DMS53 treated with DMSO at 0.1 percent for 48 hours (cell line): ENCODE measurements at regions not wholly inside any gene's neighbourhood (a gene's known extent, or its start where the extent isn't known, plus 50 kb on each side); places are given as distances from the start of the nearest gene placed in this dataset.
"Not testable (repeated sequence)": the region's sequence is repeated elsewhere in the genome, so short reads cannot be mapped to it uniquely, and the experiment has no call there.

ENCODE experiments used
- DNase-seq: peaks from one replicate; lab custom pipeline; 2025; ENCODE audit not compliant: unreplicated experiment; lab: John Stamatoyannopoulos, UW

DNA sequence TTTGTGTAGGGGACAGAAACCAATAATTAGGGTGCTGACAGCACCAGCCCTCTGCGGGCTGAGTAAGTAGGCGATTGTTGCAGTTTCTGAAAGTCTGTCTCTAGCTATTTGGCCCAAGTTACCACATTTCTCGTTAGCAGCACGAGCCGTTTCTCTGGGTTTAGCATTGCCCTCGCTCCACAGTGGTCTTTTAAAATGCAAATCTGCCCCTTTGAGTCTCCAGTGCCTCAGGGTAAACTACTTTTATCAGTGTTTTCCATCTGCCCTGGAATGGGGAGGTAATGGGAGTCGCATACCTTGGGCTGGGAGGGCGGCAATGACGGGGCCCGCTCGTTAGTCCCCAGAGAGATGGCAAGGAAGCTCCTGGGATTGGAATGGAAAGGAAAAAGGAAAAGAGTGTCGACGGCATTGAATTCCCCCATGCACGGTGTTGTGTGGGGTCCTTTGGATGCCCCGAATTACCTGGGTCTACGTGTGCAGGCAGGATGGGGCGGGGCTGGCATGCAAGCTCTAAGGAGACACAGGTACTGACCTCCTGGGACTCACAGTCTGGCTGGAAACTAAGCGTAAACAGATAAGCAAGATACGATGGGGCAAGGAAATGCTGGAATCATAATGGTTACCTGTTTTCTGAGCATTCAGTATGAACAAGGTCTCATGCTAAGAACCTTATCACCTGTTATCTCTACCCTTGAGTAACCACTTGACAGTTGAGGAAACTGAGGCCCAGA, 131.8 kb upstream of the MAP1LC3B2 start:
- no peak for DNase-seq

DNA sequence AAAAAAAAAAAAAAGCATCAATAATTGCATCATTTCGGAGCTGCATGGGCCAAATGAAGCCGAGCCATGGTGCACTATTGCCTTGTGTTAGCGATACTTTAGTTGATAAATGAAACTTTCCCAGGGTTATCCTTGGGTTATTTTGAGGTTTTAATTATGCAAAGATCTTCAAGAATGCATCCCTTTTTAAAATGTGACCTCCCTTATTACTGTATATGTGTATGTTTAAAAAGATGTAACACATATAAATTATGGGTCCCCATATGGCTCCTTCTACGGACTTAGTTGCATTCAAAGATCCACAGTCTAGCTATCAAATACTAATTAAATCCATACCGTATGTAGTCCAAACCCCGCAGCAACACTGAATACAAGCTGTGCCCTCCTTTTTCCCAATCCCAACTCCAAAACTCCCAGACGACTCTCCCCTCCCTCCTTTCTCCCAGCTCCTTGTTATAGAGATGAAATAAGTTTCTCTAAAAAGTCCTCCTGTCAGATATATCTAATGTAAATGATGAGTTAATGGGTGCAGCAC, 129.3 kb upstream of the MAP1LC3B2 start:
- DNase-seq = no peak

DNA sequence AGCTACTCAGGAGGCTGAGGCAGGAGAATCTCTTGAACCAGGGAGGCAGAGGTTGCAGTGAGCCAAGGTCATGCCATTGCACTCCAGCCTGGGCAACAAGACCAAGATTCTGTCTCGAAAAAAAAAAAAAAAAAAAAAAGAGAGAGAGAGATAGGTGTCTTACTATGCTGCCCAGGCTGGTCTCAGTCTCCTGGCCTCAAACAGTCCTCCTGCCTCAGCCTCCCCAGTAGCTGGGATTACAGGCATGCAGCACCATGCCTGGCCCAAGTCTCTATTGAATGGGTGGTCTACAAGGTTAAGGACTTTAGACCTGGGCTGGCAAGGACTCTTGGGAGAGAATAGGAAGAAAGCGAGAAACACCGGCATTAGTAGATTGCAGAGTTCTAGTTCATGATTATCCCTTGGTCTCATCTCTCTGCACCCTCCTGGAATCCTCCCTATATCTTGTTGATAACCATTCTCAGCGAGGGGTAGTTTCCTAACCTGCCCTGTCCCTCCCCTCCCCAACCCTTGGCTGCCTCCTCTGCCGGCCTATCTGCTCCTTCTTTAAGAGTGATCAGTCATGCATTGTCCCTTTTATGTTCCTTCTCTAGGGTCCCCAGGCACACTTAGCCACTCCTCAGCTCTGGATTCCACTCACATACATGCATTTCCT, 128.1 kb upstream of the MAP1LC3B2 start:
- DNase-seq = no peak

DNA sequence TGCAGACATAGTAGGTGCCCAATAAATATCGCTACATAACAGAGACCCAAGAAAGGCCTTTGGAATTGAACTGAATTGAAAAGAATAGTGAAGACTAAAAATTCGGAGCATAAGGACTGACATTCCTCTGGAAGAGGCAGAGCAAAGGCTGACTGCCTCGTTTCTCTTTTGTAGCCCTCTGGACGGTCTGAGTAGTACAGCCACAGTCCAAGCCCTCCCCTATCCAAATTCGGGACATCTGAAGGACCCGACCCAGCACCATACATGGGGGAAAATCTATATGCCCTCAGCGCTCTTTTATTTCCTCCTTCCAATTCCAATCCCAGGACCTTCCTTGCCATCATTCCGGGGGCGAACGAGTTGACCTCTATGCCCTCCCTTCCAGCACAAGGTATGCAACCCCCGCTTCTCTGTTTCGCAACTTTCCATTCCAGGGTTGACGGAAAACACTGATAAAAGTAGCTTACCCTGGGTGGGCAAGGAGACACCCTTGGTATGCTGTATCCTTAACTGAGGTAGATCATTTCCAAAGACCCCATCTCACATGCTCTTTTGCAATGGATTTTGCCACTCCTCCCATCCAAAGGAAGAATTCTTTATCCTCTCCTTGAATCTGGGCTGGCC, 127.4 kb upstream of the MAP1LC3B2 start:
- no peak for DNase-seq

GRCh38 chr12:116432314-116432750, 126.8 kb upstream of the MAP1LC3B2 start:
- DNase-seq = no peak

DNA sequence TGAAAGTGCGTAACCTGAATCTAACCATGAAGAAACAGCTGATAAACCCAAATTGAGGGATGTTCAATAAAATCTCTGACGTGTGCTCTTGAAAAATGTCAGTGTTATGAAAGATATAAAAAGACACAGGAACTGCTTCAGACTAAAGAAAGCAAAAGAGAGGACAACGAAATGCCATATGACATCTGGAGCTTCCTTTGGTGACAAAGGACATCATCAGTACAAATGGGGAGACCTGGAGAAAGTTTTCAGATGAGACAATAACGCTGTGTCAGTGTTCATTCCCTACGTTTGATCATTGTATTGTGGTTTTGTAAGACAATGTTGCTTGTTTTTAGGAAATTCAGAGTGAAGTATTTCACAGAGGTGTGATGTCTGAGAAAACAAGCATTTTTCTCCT, 125.9 kb upstream of the MAP1LC3B2 start:
- DNase-seq = no peak

- DNase-seq = peak; percentile 40
Observed at GRCh38 chr12:116434155-116435011, 124.8 kb upstream of the MAP1LC3B2 start.

DNA sequence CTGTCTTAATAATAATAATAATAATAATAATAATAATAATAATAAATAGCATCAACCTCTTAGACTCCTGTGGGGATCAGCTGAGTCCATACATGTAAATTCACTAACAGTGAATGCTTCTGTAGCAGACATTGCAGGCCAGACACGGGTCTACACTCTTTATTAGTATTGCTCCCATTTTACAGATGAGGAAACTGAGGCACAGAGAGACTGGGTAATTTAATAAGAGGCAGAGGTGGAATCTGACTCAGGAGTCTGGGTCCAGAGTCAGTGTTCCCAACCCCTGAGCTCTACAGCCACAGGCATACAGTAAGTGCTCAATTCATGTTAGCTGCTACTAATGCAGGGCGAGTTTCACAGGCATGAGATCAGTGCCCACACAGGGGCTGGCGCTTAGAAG, 123.2 kb upstream of the MAP1LC3B2 start:
- DNase-seq = no peak

DNA sequence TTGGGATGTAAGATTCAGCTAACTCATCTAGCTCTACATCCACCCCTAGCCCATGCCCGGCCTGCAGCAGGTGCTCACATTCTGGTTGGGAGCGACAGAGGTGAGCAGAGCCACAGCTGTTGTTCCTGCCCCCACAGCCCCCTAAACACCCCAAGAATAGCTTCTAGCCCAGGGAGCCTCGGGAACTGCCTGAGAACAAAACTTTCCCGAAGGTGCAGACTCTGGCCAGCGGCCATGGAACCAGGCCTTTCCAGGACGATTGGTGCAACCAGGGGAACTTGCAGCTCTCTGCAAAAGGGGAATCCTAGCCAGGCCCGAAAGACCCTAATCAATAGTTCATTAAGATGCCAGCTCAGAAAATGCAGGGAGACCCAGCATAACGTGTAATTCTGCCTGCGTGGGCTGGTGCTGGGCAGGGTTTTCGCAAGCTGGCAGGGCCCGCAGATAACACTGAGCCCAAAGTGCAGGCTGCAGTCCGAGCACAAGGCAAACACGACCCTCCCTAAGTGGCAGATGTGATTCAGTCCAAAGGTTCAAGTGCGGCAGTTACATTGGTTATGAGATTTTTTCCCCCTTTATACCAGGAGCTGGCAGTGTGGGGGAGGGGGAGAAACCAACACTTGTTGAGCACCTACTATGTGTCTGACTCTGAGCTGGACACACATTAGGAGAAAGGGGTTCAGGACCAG, 122.5 kb upstream of the MAP1LC3B2 start:
- DNase-seq = no peak

DNA sequence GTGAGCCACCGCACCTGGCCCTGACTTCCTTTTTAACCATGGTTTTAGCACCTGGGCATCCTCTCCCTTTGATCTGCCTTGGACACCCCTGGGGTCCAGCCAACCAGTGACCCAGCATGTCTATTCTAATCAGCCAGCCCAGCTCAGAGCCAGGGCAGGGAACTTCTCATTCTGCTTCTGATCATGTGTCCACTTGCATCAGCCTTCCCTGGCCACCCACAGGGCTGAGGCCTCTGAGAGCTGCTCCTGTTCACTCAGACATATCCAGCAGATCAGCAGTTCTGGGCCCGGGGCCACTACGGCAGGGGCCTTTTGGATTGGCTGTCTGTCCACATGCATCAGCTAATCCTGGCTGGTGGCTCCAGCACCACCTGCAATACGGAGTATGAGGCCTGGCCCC, 117.9 kb upstream of the MAP1LC3B2 start:
- DNase-seq = no peak

- DNase-seq = no peak
Observed at GRCh38 chr12:116442304-116442703, 116.9 kb upstream of the MAP1LC3B2 start.

- no peak for DNase-seq
Observed at GRCh38 chr12:116442946-116443345, 116.2 kb upstream of the MAP1LC3B2 start.

- no peak for DNase-seq
Observed at GRCh38 chr12:116443821-116444589, 115.2 kb upstream of the MAP1LC3B2 start.

DNA sequence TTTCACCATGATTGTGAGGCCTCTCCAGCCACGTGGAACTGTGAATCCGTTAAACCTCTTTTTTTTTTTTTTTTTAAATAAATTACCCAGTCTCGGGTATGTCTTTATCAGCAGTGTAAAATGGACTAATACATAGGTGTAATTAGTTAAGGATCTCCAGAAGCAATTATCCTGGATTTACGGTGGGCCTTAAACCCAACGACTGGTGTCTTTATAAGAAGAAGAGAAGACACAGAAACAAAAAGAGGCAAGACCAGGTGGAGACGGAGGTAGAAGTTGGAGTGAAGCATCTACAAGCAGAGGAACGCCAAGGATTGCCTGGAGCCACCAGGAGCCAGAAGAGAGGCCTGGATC, 114.6 kb upstream of the MAP1LC3B2 start:
- no peak for DNase-seq

- DNase-seq = no peak
Observed at GRCh38 chr12:116448165-116448739, 110.9 kb upstream of the MAP1LC3B2 start.

GRCh38 chr12:116450406-116450910, 108.7 kb upstream of the MAP1LC3B2 start:
- no peak for DNase-seq

GRCh38 chr12:116452975-116453374, 106.2 kb upstream of the MAP1LC3B2 start:
- DNase-seq = not testable (repeated sequence)

GRCh38 chr12:116453631-116454030, 105.5 kb upstream of the MAP1LC3B2 start:
- DNase-seq = no peak

GRCh38 chr12:116454076-116454475, 105.1 kb upstream of the MAP1LC3B2 start:
- DNase-seq = no peak
